Gastrocnemius medialis (tissue), 4 donors: ENCODE measurements at regions not wholly inside any gene's neighbourhood (a gene's known extent, or its start where the extent isn't known, plus 50 kb on each side); places are given as distances from the start of the nearest gene placed in this dataset.

Experiments
- ATAC-seq, 2 donors: fragments of 150-250 bp; one replicate each; pipeline ENCODE4 v1.9.1; 2016
- DNase-seq, 2 donors: peaks; one replicate each; pipeline ENCODE4 v3.0.0-alpha.2; 2019
- H3K27ac ChIP-seq, 4 donors: fragments of 200-600 bp; sonication (generic); 1 replicate in 1 of 4; 2 replicates in 3 of 4; pipeline ENCODE4 v1.5.1; 2016 to 2018; ENCODE audit warnings: mild to moderate bottlenecking in 2 of 4, moderate library complexity in 1 of 4
- H3K27me3 ChIP-seq, 3 donors: fragments of 200-600 bp; sonication (generic) in 2 of 3; 1 replicate in 1 of 3; 2 replicates in 2 of 3; pipeline versions ENCODE4 v1.5.1 to v1.6.0; 2016 to 2019; ENCODE audit warnings: mild to moderate bottlenecking in 1 of 3, moderate library complexity in 1 of 3
- H3K36me3 ChIP-seq, 2 donors: fragments of 200-600 bp; sonication (generic) in 1 of 2; one replicate each; pipeline ENCODE4 v1.5.1; 2017 to 2018
- H3K4me1 ChIP-seq, 2 donors: fragments of 200-600 bp; sonication (generic) in 1 of 2; one replicate each; pipeline ENCODE4 v1.5.1; 2016 to 2017; ENCODE audit warnings: mild to moderate bottlenecking in 2 of 2
- H3K4me3 ChIP-seq, 4 donors: fragments of 200-600 bp; sonication (generic) in 3 of 4; 1 replicate in 1 of 4; 2 replicates in 3 of 4; pipeline ENCODE4 v1.5.1; 2016 to 2019; ENCODE audit warnings: mild to moderate bottlenecking in 2 of 4
- H3K9me3 ChIP-seq, 3 donors: fragments of 200-600 bp; sonication (generic) in 2 of 3; 1 replicate in 1 of 3; 2 replicates in 2 of 3; pipeline ENCODE4 v1.5.1; 2016 to 2019
- CTCF ChIP-seq, 5 experiments: fragments of 450-650 bp in 3 of 5; fragments of 200-600 bp in 2 of 5; sonication (generic) in 2 of 5; IDR thresholded peaks in 4 of 5; conservative IDR thresholded peaks in 1 of 5; 1 replicate in 4 of 5; 2 replicates in 1 of 5; pipeline ENCODE4 v1.5.1; 2016 to 2019; ENCODE audit warnings: antibody characterized with exemption in 5 of 5, mild to moderate bottlenecking in 3 of 5, moderate library complexity in 3 of 5
- POLR2A ChIP-seq, 2 donors: fragments of 450-650 bp; IDR thresholded peaks; one replicate each; pipeline ENCODE4 v1.6.1; 2017; ENCODE audit warnings: antibody characterized with exemption in 2 of 2, mild to moderate bottlenecking in 2 of 2, moderate library complexity in 2 of 2
- in situ Hi-C, 4 donors: fragments of 200-750 bp; cut with MboI; loops; one replicate each; pipeline versions ENCODE4 v1.15.0 to v1.8.0; 2017; ENCODE audit warnings: low sequenced_read_pairs in 4 of 4
- intact Hi-C: fragments of 100-400 bp; cut with DNase I; formaldehyde crosslinking; loops from one replicate; pipeline ENCODE4 v1.15.1; 2023; ENCODE audit warnings: low total_unique reads

GRCh38 chr5:108623826-108624225, 123.9 kb upstream of the FER start:
- DNase-seq (no peak), ATAC-seq (no peak)
- Histone ChIP-seq H3K9me3 (no peaks in the 10 kb centered on the region), H3K4me3 (no peak overlapping the region), H3K27me3 (no peaks in the 10 kb centered on the region), H3K4me1 (no peaks in the 10 kb centered on the region), H3K36me3 (no peaks in the 10 kb centered on the region), H3K27ac (no peak overlapping the region)
- TF ChIP-seq CTCF (IDR thresholded peaks at IDR 0.05 in 4 of 5, conservative IDR thresholded peaks at IDR 0.05 in 1 of 5) (no peak), POLR2A (IDR thresholded peaks at IDR 0.05) (no peak)
- in situ Hi-C loops, result no loop called here
- intact Hi-C loops, result no loop called here

- DNase-seq (no peak), ATAC-seq (no peak)
- in situ Hi-C loops, result no loop called here
- no peak for TF ChIP-seq CTCF (IDR thresholded peaks at IDR 0.05 in 4 of 5, conservative IDR thresholded peaks at IDR 0.05 in 1 of 5)
- TF ChIP-seq POLR2A (IDR thresholded peaks at IDR 0.05), result no peak
- Histone ChIP-seq H3K27me3 (no peaks in the 10 kb centered on the region), H3K36me3 (no peaks in the 10 kb centered on the region), H3K27ac (no peak overlapping the region), H3K9me3 (no peaks in the 10 kb centered on the region), H3K4me3 (no peak overlapping the region), H3K4me1 (no peaks in the 10 kb centered on the region)
- intact Hi-C loops, result no loop called here
Measured at GRCh38 chr5:108620516-108620915, 127.2 kb upstream of the FER start.

GRCh38 chr5:108619815-108620214, 127.9 kb upstream of the FER start:
- in situ Hi-C loops, result no loop called here
- no peak for TF ChIP-seq CTCF (IDR thresholded peaks at IDR 0.05 in 4 of 5, conservative IDR thresholded peaks at IDR 0.05 in 1 of 5)
- TF ChIP-seq POLR2A (IDR thresholded peaks at IDR 0.05), result no peak
- ATAC-seq, result no peak

DNA sequence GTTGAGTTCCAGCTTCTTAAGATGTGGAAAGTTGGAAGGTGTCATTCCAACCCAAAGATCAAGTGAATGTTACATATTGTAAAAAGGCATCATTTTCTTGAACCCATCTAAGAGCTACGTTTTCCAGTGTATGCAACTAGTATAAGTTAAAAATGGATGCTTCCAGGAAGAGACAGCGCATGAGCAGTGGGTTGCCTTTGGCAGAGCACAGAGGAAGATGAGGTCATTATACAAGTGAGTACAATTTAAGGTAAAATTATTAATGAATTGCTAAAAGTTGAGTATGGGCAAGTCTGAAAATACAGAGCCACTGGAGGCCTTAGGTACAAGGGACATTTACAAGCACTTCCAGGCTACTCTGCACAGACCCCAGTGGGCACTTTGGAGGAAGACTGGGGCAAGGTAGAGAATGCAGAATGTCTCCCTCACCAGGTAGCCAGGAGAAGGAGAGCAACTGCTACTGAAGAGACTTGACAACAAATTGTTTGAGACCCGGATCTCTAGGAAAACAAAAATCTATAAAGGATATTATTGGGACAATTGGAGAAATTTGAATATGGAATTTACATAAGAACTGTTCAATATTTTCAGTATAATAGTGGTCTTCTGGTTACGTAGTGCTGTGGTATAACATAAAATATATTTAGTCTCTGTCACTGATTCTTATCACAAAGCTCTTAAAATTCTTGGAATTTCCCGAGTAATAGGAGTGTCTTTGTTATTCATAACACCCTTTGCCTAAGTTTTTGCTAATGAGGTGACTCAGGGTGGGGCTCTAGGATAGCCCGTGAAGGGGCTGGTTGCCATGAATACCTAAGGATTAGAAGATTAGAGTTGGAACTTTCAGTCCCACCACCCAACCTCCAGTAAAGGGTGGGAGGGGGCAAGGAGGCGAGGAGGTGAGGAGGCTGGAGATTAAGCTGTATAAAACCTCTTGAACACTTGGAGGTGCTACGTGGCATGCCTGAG, 129.9 kb upstream of the FER start:
- H3K4me3 ChIP-seq, result no peak overlapping the region
- TF ChIP-seq POLR2A (IDR thresholded peaks at IDR 0.05) (no peak), CTCF (IDR thresholded peaks at IDR 0.05 in 4 of 5, conservative IDR thresholded peaks at IDR 0.05 in 1 of 5) (no peak)
- intact Hi-C loops, result no loop called here
- H3K9me3 ChIP-seq, result no peaks in the 10 kb centered on the region
- no peaks in the 10 kb centered on the region for H3K27me3 ChIP-seq
- DNase-seq (no peak), ATAC-seq (no peak)
- in situ Hi-C loops, result no loop called here
- H3K4me1 ChIP-seq, result no peaks in the 10 kb centered on the region
- no peaks in the 10 kb centered on the region for H3K36me3 ChIP-seq
- no peak overlapping the region for H3K27ac ChIP-seq

More at GRCh38 chr5:108619815-108620214, 127.9 kb upstream of the FER start:
- H3K36me3 ChIP-seq, result no peaks in the 10 kb centered on the region
- no peaks in the 10 kb centered on the region for H3K9me3 ChIP-seq
- no peak overlapping the region for H3K4me3 ChIP-seq
- intact Hi-C loops, result no loop called here
- DNase-seq, result no peak
- H3K27ac ChIP-seq, result no peak overlapping the region
- no peaks in the 10 kb centered on the region for H3K4me1 ChIP-seq
- H3K27me3 ChIP-seq, result no peaks in the 10 kb centered on the region
